Suprapubic skin (tissue), 4 donors: ENCODE measurements at regions not wholly inside any gene's neighbourhood (a gene's known extent, or its start where the extent isn't known, plus 50 kb on each side); places are given as distances from the start of the nearest gene placed in this dataset.

Experiments
- DNase-seq, 2 donors: peaks; one replicate each; pipeline ENCODE4 v3.0.0-alpha.2; 2019; ENCODE audit warnings: low spot score in 2 of 2
- H3K27ac ChIP-seq: fragments of 200-600 bp; sonication (generic); one replicate; pipeline ENCODE4 v1.5.1; 2019
- H3K27me3 ChIP-seq: fragments of 200-600 bp; sonication (generic); one replicate; pipeline ENCODE4 v1.5.1; 2019
- H3K36me3 ChIP-seq: fragments of 200-600 bp; sonication (generic); one replicate; pipeline ENCODE4 v1.5.1; 2019
- H3K4me1 ChIP-seq: fragments of 200-600 bp; sonication (generic); one replicate; pipeline ENCODE4 v1.5.1; 2019
- H3K4me3 ChIP-seq: fragments of 200-600 bp; sonication (generic); one replicate; pipeline ENCODE4 v1.5.1; 2019; ENCODE audit warnings: mild to moderate bottlenecking
- H3K9me3 ChIP-seq: fragments of 200-600 bp; sonication (generic); one replicate; pipeline ENCODE4 v1.5.1; 2019
- CTCF ChIP-seq, 2 donors: fragments of 200-600 bp in 1 of 2; fragments of 450-650 bp in 1 of 2; sonication (generic) in 1 of 2; IDR thresholded peaks; one replicate each; pipeline ENCODE4 v1.5.1; 2016 to 2019; ENCODE audit warnings: antibody characterized with exemption in 2 of 2, mild to moderate bottlenecking in 1 of 2, moderate library complexity in 1 of 2
- EP300 ChIP-seq: sonication (generic); formaldehyde crosslinking; IDR thresholded peaks from one replicate; pipeline ENCODE4 v1.6.1; 2017; ENCODE audit warnings: antibody characterized with exemption
- POLR2A ChIP-seq, 2 donors: fragments of 450-650 bp; IDR thresholded peaks; one replicate each; pipeline ENCODE4 v1.6.1; 2017; ENCODE audit warnings: antibody characterized with exemption in 2 of 2, mild to moderate bottlenecking in 2 of 2, moderate library complexity in 2 of 2
- POLR2AphosphoS5 ChIP-seq, 3 donors: sonication (generic); formaldehyde crosslinking; IDR thresholded peaks; one replicate each; pipeline ENCODE4 v1.6.1; 2017; ENCODE audit warnings: antibody characterized with exemption in 3 of 3
- WGBS: methylation state at CpG from one replicate; pipeline ENCODE4 v1.1.5; 2018; 5-methylcytosine and 5-hydroxymethylcytosine counted together

DNA sequence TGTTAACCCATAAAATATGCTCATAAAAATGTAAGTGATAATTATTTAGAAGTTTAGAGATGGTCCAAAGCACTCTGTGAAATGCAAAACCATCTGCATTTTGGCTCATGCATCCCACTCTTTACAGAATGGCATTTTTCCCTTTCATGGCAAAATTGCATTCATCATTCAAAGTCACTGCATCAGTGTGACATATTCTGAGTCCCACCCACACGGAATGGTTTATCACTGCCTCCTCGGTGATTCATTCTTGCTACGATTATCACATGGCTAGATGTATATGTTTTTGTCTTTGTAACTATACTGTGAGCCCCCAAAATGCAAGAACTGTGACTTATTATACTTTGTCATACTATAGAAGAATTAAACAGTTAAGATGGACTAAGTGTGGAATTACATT is 293.0 kb downstream of the LRATD1 start:
- WGBS = 79% methylated on average over 3 of the region's 3 CpGs
- H3K9me3 ChIP-seq = no peaks in the 10 kb centered on the region
- H3K4me1 ChIP-seq = no peaks in the 10 kb centered on the region
- no peak overlapping the region for H3K4me3 ChIP-seq
- no peaks in the 10 kb centered on the region for H3K27me3 ChIP-seq
- H3K27ac ChIP-seq = no peak overlapping the region
- no peaks in the 10 kb centered on the region for H3K36me3 ChIP-seq
- TF ChIP-seq CTCF (IDR thresholded peaks at IDR 0.05) (no peak), POLR2A (IDR thresholded peaks at IDR 0.05) (no peak), POLR2AphosphoS5 (IDR thresholded peaks at IDR 0.05) (no peak), EP300 (no peak)
- DNase-seq = no peak

GRCh38 chr2:14927021-14927564 is 294.6 kb downstream of the LRATD1 start:
- Histone ChIP-seq H3K4me1 (no peaks in the 10 kb centered on the region), H3K36me3 (no peaks in the 10 kb centered on the region), H3K9me3 (no peaks in the 10 kb centered on the region), H3K27me3 (no peaks in the 10 kb centered on the region), H3K27ac (no peak overlapping the region), H3K4me3 (no peak overlapping the region)
- WGBS = 90% methylated on average over 5 of the region's 5 CpGs
- TF ChIP-seq EP300 (no peak), POLR2A (IDR thresholded peaks at IDR 0.05) (no peak), POLR2AphosphoS5 (IDR thresholded peaks at IDR 0.05) (no peak), CTCF (IDR thresholded peaks at IDR 0.05) (no peak)
- no peak for DNase-seq

DNA sequence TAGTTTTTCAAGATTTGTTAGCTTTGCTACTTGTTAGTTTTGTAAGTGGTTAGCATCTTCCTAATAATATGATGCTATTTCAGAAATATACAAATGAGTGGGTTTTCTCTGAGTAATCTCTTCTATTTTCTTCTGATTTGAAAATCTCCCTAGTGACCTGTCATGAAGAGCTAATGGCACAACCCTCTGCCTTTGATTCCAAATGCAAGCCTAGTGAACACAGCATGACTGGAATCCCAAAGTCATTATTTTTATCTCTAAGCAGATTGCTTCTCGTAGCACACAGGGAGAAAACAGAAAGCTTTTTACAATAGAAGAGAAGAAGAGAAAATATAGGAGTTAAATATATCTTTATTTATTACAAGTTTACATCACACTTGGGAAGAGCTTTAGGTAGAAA is 295.5 kb downstream of the LRATD1 start:
- no peaks in the 10 kb centered on the region for H3K36me3 ChIP-seq
- 66% methylated on average over 1 of the region's 1 CpG for WGBS
- no peaks in the 10 kb centered on the region for H3K9me3 ChIP-seq
- H3K4me1 ChIP-seq = no peaks in the 10 kb centered on the region
- no peak overlapping the region for H3K4me3 ChIP-seq
- no peaks in the 10 kb centered on the region for H3K27me3 ChIP-seq
- no peak overlapping the region for H3K27ac ChIP-seq
- TF ChIP-seq EP300 = no peak
- no peak for TF ChIP-seq POLR2A (IDR thresholded peaks at IDR 0.05)
- TF ChIP-seq POLR2AphosphoS5 (IDR thresholded peaks at IDR 0.05) = no peak
- TF ChIP-seq CTCF (IDR thresholded peaks at IDR 0.05) = no peak
- DNase-seq = no peak

GRCh38 chr2:14930441-14930840 is 297.9 kb downstream of the LRATD1 start:
- no peaks in the 10 kb centered on the region for H3K36me3 ChIP-seq
- TF ChIP-seq EP300 (no peak), POLR2AphosphoS5 (IDR thresholded peaks at IDR 0.05) (no peak), POLR2A (IDR thresholded peaks at IDR 0.05) (no peak), CTCF (IDR thresholded peaks at IDR 0.05) (no peak)
- 98% methylated on average over 2 of the region's 2 CpGs for WGBS
- DNase-seq = no peak
- no peaks in the 10 kb centered on the region for H3K9me3 ChIP-seq
- no peak overlapping the region for H3K4me3 ChIP-seq
- H3K27me3 ChIP-seq = no peaks in the 10 kb centered on the region
- H3K27ac ChIP-seq = no peak overlapping the region
- H3K4me1 ChIP-seq = no peaks in the 10 kb centered on the region

- DNase-seq = no peak
- H3K27ac ChIP-seq = no peak overlapping the region
These were observed 299.8 kb downstream of the LRATD1 start for GRCh38 chr2:14932285-14932684.

More at GRCh38 chr2:14932285-14932684, 299.8 kb downstream of the LRATD1 start:
- TF ChIP-seq POLR2AphosphoS5 (IDR thresholded peaks at IDR 0.05) = no peak
- no peak for TF ChIP-seq POLR2A (IDR thresholded peaks at IDR 0.05)
- TF ChIP-seq CTCF (IDR thresholded peaks at IDR 0.05) = no peak
- TF ChIP-seq EP300 = no peak
- Histone ChIP-seq H3K4me3 (no peak overlapping the region), H3K27me3 (no peaks in the 10 kb centered on the region), H3K4me1 (no peaks in the 10 kb centered on the region), H3K36me3 (no peaks in the 10 kb centered on the region), H3K9me3 (no peaks in the 10 kb centered on the region)
